Loucy (cell line): ENCODE measurements at regions not wholly inside any gene's neighbourhood (a gene's known extent, or its start where the extent isn't known, plus 50 kb on each side); places are given as distances from the start of the nearest gene placed in this dataset.

Source experiments
- H2AFZ ChIP-seq: fragments of 200-600 bp; sonication (generic); 2 replicates; pipeline ENCODE4 v1.6.0; 2016; ENCODE audit warnings: antibody characterized with exemption, mild to moderate bottlenecking, low read length, moderate library complexity
- H3F3A ChIP-seq: fragments of 200-600 bp; 2 replicates; pipeline ENCODE4 v1.6.0; 2016; ENCODE audit warnings: antibody characterized with exemption, low read depth, mild to moderate bottlenecking
- H3K27me3 ChIP-seq: fragments of 200-600 bp; sonication (generic); 2 replicates; pipeline ENCODE4 v1.6.1; 2014; ENCODE audit warnings: low read length, mild to moderate bottlenecking; ENCODE audit not compliant: insufficient read depth, poor library complexity, severe bottlenecking
- H3K36me3 ChIP-seq: fragments of 200-600 bp; sonication (generic); 2 replicates; pipeline ENCODE4 v1.6.1; 2016; ENCODE audit warnings: low read length; ENCODE audit not compliant: insufficient read depth
- H3K4me1 ChIP-seq: fragments of 200-600 bp; sonication (generic); 2 replicates; pipeline ENCODE4 v1.5.1; 2014; ENCODE audit warnings: low read length, mild to moderate bottlenecking; ENCODE audit not compliant: insufficient read depth, poor library complexity, severe bottlenecking
- H3K4me2 ChIP-seq: fragments of 200-600 bp; sonication (generic); 2 replicates; pipeline ENCODE4 v1.6.0; 2014; ENCODE audit warnings: antibody characterized with exemption, low read length, low read depth, mild to moderate bottlenecking; ENCODE audit not compliant: poor library complexity, severe bottlenecking
- H3K4me3 ChIP-seq: fragments of 200-600 bp; sonication (generic); 2 replicates; pipeline ENCODE4 v1.5.1; 2014; ENCODE audit warnings: low read length, mild to moderate bottlenecking, mixed read lengths; ENCODE audit not compliant: poor library complexity, severe bottlenecking
- H3K79me2 ChIP-seq: fragments of 200-600 bp; sonication (generic); 2 replicates; pipeline ENCODE4 v1.6.1; 2014; ENCODE audit warnings: low read length; ENCODE audit not compliant: insufficient read depth
- H3K9ac ChIP-seq: fragments of 200-600 bp; sonication (generic); 2 replicates; pipeline ENCODE4 v1.6.0; 2014; ENCODE audit warnings: mild to moderate bottlenecking, low read depth, low read length, moderate library complexity; ENCODE audit not compliant: poor library complexity, severe bottlenecking
- H3K9me2 ChIP-seq: fragments of 200-600 bp; sonication (generic); replicated peaks from 2 replicates; pipeline ENCODE4 v1.6.1; 2016; ENCODE audit warnings: low read depth, low read length, mixed read lengths
- H3K9me3 ChIP-seq: fragments of 200-600 bp; sonication (generic); 2 replicates; pipeline ENCODE4 v1.6.1; 2014; ENCODE audit warnings: mild to moderate bottlenecking, antibody characterized with exemption, low read length, low read depth; ENCODE audit not compliant: insufficient read depth
- H4K20me1 ChIP-seq: fragments of 200-600 bp; sonication (generic); 2 replicates; pipeline ENCODE4 v1.6.0; 2014; ENCODE audit warnings: antibody characterized with exemption, low read length, mild to moderate bottlenecking; ENCODE audit not compliant: insufficient read depth, poor library complexity, severe bottlenecking
- CTCF ChIP-seq: fragments of 200-600 bp; sonication (generic); conservative IDR thresholded peaks from 2 replicates; pipeline ENCODE4 v1.5.1; 2014; ENCODE audit warnings: mild to moderate bottlenecking, antibody characterized with exemption, low read length
- EZH2phosphoT487 ChIP-seq: fragments of 200-600 bp; IDR thresholded peaks from 2 replicates; pipeline ENCODE4 v1.6.1; 2018; ENCODE audit warnings: antibody characterized with exemption, mild to moderate bottlenecking, moderate library complexity, borderline replicate concordance

GRCh38 chr11:116093065-116093464 lies 588.9 kb upstream of the CADM1 start:
- H3K4me2 ChIP-seq: no peak overlapping the region
- H4K20me1 ChIP-seq: no peaks in the 10 kb centered on the region
- H3F3A ChIP-seq: no peaks in the 10 kb centered on the region
- TF ChIP-seq EZH2phosphoT487 (no peak), CTCF (no peak)
- H3K79me2 ChIP-seq: no peaks in the 10 kb centered on the region
- H3K36me3 ChIP-seq: no peaks in the 10 kb centered on the region
- no peak overlapping the region for H2AFZ ChIP-seq
- H3K9me3 ChIP-seq: no peaks in the 10 kb centered on the region; the same call in 1 of the 2 replicates
- no peaks in the 10 kb centered on the region for H3K9me2 ChIP-seq
- no peak overlapping the region for H3K4me3 ChIP-seq
- no peaks in the 10 kb centered on the region for H3K27me3 ChIP-seq
- no peak overlapping the region for H3K9ac ChIP-seq
- H3K4me1 ChIP-seq: no peaks in the 10 kb centered on the region

GRCh38 chr11:116086426-116086825 lies 582.2 kb upstream of the CADM1 start:
- Histone ChIP-seq H3K9me2 (no peaks in the 10 kb centered on the region), H3K9ac (no peak overlapping the region), H3K9me3 (no peaks in the 10 kb centered on the region), H3F3A (no peaks in the 10 kb centered on the region), H3K79me2 (no peaks in the 10 kb centered on the region), H2AFZ (no peak overlapping the region), H3K27me3 (no peaks in the 10 kb centered on the region), H3K4me2 (no peak overlapping the region), H3K36me3 (no peaks in the 10 kb centered on the region), H3K4me3 (no peak overlapping the region), H4K20me1 (no peaks in the 10 kb centered on the region), H3K4me1 (no peaks in the 10 kb centered on the region)
- TF ChIP-seq CTCF (no peak), EZH2phosphoT487 (no peak)

- no peaks in the 10 kb centered on the region for H3F3A ChIP-seq
- H2AFZ ChIP-seq: no peak overlapping the region
- H3K4me1 ChIP-seq: no peaks in the 10 kb centered on the region
- TF ChIP-seq CTCF (no peak), EZH2phosphoT487 (no peak)
- H3K27me3 ChIP-seq: no peaks in the 10 kb centered on the region
- H3K9ac ChIP-seq: no peak overlapping the region
- H3K9me3 ChIP-seq: no peaks in the 10 kb centered on the region; the same call in 1 of the 2 replicates
- H3K36me3 ChIP-seq: no peaks in the 10 kb centered on the region
- H3K4me2 ChIP-seq: no peak overlapping the region
- H3K4me3 ChIP-seq: no peak overlapping the region
- H4K20me1 ChIP-seq: no peaks in the 10 kb centered on the region
- H3K79me2 ChIP-seq: no peaks in the 10 kb centered on the region
- H3K9me2 ChIP-seq: no peaks in the 10 kb centered on the region
Observed at GRCh38 chr11:116085031-116085635, 580.9 kb upstream of the CADM1 start.
